GM18505 (cell line): ENCODE measurements at regions not wholly inside any gene's neighbourhood (a gene's known extent, or its start where the extent isn't known, plus 50 kb on each side); places are given as distances from the start of the nearest gene placed in this dataset.
"Not testable (repeated sequence)": the region's sequence is repeated elsewhere in the genome, so short reads cannot be mapped to it uniquely, and the experiment has no call there.

ENCODE experiments used
- ATAC-seq: cut with Tn5 transposase; IDR thresholded peaks from one replicate; pipeline ENCODE4 v1.9.1; 2021; ENCODE audit not compliant: unreplicated experiment
- POLR2A ChIP-seq: IDR thresholded peaks from 4 replicates; pipeline ENCODE4 v1.6.1; 2011; ENCODE audit warnings: borderline replicate concordance; ENCODE audit not compliant: insufficient read depth, insufficient read length; ENCODE audit errors: extremely low read depth

- ATAC-seq = no peak
- TF ChIP-seq POLR2A = no peak
Observed at GRCh38 chr22:22371031-22371541, 126.5 kb downstream of the VPREB1 start.

- TF ChIP-seq POLR2A = no peak
- ATAC-seq = no peak
Observed at GRCh38 chr22:22372086-22372485, 127.5 kb downstream of the VPREB1 start.

DNA sequence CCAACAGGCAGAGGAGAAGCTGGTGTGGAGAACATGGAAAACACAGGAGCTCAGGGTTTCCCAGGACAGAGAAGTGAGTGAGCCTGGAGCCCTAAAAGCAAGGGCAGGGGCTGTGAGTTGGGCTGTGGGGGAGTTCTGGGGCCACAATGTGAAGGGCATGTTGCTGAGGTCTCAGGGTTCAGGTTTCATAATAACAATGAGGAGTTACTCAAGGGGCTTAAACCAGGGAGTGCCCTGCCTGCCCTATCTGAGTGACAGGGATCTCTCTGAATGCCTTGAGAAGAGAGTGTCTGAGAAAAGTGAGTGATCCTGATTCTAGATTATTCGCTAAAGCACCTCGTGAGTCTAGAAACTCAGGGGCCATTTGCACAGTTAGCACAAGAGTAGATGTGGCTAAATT, 129.6 kb downstream of the VPREB1 start:
- TF ChIP-seq POLR2A = no peak
- ATAC-seq = no peak

GRCh38 chr22:22374579-22374978, 130.0 kb downstream of the VPREB1 start:
- no peak for TF ChIP-seq POLR2A
- no peak for ATAC-seq

- TF ChIP-seq POLR2A = no peak
- ATAC-seq = no peak
Observed at GRCh38 chr22:22375576-22376351, 131.2 kb downstream of the VPREB1 start.

GRCh38 chr22:22376352-22376706, 131.7 kb downstream of the VPREB1 start:
- ATAC-seq = no peak
- no peak for TF ChIP-seq POLR2A

DNA sequence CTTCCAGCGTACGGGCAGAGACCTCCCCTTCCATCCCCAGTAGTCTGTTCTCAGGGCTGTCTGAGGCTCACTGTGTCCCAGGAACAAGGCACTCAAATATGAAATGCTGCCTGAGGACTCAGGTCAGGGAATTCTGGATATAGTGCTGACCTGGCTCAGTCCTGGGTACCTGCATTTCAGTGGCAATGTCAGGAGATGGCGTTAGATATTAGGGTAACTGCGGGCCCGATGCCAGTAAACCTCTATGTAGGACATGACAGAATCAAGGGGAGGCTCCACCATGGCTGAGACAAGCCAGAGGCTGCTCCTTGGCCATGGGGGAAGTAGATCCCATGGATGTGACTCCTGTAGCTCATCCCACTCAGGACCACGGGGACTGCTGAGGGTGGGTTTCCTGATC, 131.7 kb downstream of the ZNF280B start:
- not testable (repeated sequence) for ATAC-seq

GRCh38 chr22:22377335-22377734, 131.2 kb downstream of the ZNF280B start:
- no peak for ATAC-seq
- TF ChIP-seq POLR2A = no peak

DNA sequence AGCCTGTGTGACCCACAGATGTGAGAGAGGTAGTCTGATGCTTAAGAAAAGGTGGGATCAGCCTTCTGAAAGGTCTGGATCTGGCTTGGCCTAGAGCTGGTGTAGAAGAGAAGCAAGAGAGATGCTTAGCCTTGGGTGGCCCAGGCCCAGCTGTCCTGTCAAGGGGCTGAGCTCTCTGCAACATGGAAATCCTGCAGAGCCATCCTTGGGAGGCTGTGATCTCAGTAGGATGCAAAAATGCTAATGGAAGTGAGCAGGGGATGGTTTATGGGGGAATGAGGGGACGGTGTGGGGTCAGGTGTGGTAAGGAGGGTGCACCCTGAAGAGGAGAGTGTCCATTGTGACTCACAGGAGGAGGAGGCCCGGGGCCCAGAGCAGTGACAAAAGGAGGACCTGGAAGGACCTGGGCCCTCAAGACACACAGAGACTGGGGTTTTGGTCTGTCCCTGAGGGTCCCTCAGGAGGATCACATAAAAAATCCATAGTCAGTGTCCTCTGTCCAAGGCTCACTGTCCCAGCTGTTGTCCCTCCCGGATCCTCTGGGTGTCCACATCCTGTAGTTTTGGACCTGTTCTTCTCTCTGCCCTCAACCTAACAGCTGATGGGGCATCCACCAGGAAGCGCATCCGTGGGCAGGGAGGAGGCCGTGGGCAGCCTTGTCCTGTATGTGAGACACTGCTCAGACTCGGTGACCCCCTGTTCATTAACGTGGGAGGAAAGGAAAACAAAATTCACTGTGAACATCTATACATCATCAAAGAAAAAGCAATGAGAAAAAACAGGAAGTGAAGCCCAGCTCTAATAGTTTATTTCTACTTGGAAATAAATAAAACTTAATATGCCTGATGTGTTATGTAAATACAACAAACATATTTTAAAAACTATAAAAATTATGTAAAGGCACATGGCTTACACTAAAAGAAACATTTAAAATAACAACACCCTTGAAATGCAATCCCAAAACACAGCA, 129.8 kb downstream of the ZNF280B start:
- TF ChIP-seq POLR2A = no peak
- no peak for ATAC-seq

DNA sequence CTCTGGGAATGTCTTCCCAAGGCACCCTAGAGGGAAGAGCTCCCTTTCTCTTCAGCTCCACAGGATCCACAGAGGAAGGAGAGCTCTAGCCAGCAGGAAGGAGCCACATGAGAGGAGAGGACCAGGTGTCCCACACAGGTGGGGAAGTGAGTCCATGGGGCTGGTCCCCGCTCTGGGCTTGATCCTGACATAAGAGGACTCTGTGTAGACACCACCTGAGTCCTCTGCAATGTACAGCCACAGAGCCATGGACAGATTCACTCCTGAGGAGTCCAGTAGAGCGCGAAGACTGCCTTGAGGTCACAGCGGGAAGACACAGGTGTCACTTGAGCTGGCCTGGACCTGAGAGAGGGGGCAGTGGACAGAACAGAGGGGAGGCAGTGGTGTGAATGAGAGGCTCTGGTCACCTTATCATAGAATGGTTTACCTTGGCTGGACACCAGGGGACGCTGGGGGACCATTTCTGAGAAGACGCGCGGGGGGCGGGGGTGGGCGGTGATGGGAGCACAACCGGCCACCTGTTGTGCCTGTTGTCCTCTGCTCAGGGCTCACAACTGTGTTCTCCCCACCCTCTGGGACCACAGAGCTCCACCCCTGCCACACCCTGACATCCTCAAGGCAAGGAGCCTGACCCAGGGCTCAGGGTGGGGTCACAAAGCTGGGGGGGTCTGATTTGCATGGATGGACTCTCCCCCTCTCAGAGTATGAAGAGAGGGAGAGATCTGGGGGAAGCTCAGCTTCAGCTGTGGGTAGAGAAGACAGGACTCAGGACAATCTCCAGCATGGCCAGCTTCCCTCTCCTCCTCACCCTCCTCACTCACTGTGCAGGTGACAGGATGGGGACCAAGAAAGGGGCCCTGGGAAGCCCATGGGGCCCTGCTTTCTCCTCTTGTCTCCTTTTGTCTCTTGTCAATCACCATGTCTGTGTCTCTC, 128.2 kb downstream of the ZNF280B start:
- ATAC-seq = no peak
- TF ChIP-seq POLR2A = no peak

DNA sequence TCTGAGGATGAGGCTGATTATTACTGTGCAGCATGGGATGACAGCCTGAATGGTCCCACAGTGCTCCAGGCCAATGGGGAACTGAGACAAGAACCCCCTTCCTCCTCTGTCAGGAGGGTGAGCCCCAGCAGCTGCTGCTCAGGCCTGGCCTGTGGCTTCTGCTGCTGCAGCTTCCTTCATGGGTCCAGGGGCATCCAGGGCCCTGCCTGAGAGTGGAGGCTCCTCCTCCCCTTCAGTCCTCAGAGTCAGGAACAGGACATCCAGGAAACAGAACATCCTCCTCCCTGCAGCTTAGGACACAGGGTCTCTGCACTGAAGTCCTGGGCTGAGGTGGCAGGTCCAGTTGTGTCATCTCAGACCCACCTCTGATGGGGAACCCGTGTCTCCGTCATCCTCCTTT, 127.2 kb downstream of the ZNF280B start:
- not testable (repeated sequence) for ATAC-seq

- no peak for TF ChIP-seq POLR2A
- no peak for ATAC-seq
Observed at GRCh38 chr22:22384267-22384666, 124.3 kb downstream of the ZNF280B start.

- TF ChIP-seq POLR2A = no peak
- no peak for ATAC-seq
Observed at GRCh38 chr22:22384668-22385244, 123.8 kb downstream of the ZNF280B start.
